Medulla oblongata (tissue), 1 donor: ENCODE measurements at regions not wholly inside any gene's neighbourhood (a gene's known extent, or its start where the extent isn't known, plus 50 kb on each side); places are given as distances from the start of the nearest gene placed in this dataset.
A peak's percentile ranks its signal among the peaks of the same experiment; 100 is the strongest.

Experiments
- DNase-seq: peaks from one replicate; pipeline ENCODE4 v3.0.0-alpha.2; 2015; ENCODE audit errors: extremely low spot score

GRCh38 chr21:43332861-43333297 lies 94.1 kb downstream of the SIK1 start:
- peak; percentile 40 for DNase-seq

DNA sequence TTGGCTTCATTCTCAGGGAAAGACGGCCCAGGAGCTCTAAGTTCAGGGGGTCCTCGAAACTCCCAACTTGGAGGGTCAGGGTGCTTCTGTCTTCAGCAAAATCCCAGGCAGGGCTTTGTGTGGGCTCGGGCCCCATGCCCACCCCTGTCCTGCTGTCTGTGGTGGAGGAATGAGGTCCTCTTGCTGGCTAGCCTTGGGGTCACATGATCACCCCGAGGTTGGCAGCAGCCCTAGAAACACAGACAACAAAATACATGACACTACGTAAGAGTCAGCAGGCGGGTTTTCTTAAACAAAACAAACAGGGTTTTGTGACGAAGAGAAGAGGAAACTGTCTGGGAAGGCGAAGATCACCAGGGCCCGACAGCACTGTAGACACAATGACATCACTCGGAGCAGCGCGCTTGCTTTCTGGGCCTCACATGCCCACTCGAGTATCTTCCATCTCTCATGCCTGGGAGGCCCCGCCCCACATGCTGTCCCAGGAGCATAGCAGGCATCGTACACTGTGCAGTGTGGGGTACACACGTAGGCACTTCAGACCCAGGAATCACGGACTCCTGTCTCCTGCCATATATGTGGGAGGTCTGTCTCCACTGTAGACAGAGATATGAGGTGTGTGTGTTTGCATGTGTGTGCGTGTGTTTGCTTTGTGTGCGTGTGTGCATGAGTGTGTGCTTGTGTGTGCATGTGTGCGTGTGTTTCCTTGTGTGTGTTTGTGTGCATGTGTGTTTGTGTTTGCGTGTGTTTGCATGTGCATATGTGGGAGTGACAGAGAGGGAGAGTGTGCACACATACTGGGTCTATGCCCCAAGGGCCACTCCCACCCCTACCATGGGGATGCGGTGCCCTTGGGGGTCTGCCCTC lies 94.7 kb downstream of the SIK1 start:
- DNase-seq = peak; percentile 95

- no peak for DNase-seq
These were observed 95.6 kb downstream of the SIK1 start for GRCh38 chr21:43331111-43331961.

GRCh38 chr21:43330306-43330881 lies 96.5 kb downstream of the SIK1 start:
- DNase-seq = no peak

DNA sequence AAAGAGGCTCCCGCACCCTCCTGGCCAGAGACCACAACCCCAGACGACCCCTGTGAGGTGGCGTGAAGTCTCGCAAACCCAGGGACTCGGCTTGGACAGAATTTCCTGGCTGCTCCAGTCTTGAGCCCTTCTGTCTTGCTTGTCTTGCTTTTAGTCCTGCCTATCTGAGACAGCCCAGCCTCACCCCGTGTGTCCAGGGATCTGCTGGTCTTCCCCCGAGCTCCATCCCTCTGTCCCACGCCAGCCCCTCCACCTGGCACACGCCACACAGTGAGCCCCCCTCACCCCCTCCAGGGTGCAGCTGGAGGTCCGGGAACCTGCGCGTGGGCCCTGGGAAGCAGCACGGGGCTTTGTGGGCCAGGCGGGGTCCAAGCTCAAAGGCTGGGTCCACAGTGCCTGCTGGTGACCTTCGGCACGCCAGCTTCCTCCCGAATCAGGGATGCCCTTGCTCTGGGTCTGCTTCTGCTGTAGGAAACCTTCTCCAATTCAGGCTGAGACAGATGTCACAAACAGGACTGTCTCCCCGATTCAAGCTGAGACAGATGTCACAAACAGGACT lies 97.1 kb downstream of the SIK1 start:
- no peak for DNase-seq

GRCh38 chr21:43328958-43329691 lies 97.8 kb downstream of the SIK1 start:
- no peak for DNase-seq

DNA sequence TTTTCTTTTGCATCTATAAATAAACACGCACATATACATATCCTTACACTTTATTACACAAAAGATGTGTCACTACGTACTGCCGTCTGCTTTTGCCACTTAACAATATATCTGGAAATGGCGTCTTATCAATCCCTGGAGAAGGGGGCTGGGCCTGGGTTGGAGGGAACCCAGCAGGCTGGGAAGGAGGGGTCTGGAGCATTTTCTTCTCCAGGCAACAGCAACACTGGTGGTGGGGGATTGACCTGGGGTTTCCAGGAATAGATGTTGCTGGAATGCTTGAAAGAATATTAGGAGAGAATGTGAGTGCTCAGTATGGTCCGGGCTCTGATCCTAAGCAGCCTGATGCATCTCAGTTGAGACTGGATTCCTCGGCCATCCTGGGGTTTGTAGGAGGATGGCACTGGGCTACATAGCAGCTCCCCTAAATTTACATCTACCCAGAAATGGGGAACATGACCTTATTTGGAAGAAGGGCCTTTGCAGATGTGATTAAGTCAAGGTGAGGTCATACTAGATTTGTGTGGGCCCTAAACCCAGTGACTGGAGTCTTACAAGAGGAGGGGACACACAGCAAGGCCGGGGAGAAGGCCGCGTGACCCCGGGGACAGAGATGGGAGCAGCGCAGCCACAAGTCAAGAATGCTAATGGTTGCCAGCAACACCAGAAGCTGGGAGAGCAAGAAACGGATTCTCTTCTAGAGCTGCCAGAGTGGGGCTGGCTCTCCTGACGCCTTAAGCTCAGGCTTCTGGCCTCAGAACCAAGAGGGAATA lies 98.6 kb downstream of the SIK1 start:
- DNase-seq = no peak

GRCh38 chr21:43325968-43326715 lies 100.8 kb downstream of the SIK1 start:
- DNase-seq = no peak

- DNase-seq = no peak
These were observed 101.9 kb downstream of the SIK1 start for GRCh38 chr21:43325036-43325435.

GRCh38 chr21:43324596-43324995 lies 102.3 kb downstream of the SIK1 start:
- DNase-seq = no peak

DNA sequence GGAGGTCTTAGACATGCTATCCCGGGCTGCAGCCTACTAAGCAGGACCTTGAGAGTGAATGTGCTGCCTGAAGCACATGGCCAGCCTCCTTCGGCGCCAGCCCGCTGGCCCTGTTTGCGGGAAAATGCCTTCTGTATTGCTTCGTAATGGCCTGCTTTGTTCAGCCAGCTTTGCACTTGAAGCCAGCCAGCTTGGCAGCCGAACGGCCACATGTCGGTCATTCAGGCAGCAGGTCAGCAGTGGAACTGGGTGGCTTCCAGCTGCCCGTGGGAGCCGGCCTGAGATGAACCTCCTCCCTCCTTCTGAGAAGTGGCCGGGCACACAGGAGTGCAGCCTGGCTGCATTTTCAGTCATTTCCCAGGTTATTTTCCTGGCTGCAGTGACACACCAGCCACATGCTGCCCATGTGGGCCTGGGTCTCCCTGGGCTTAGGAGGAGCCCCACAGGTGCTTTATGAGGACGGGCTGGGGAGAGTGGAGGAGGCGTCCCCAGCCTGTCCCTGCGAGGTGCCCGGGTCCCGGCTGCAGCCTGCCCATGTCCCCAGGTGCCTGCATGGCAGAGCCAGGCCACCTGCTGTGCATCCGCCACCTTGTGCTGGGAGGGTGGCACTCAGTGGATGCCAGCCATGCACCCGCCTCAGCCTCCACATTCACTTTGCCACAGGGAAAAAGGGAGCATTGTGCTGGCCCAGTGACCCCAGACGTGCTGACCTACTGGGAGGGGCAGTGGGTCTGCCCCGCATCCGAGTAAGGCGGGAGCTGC lies 103.5 kb downstream of the SIK1 start:
- peak; percentile 94 for DNase-seq

- DNase-seq = no peak
These were observed 104.1 kb downstream of the SIK1 start for GRCh38 chr21:43322805-43323204.

DNA sequence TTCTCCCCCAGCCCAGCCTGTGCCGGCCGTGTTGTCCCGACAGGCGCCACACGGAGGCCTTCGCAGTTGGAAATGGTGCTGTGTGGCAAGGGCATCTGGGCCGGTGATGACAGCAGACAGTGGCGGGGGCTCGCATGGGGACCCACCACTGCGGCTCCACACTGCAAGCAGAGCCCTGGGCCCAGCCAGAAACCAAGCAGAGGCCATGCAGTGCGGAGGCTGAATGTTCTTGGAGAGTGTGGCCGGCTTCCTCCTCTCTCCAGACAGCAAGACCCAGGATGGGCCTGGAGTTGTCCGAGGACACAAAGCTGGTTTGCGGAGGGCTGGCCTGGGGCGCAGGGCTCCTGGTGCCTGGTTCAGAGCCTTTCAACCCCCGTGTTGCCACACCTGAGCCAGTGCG lies 104.6 kb downstream of the SIK1 start:
- DNase-seq = no peak

DNA sequence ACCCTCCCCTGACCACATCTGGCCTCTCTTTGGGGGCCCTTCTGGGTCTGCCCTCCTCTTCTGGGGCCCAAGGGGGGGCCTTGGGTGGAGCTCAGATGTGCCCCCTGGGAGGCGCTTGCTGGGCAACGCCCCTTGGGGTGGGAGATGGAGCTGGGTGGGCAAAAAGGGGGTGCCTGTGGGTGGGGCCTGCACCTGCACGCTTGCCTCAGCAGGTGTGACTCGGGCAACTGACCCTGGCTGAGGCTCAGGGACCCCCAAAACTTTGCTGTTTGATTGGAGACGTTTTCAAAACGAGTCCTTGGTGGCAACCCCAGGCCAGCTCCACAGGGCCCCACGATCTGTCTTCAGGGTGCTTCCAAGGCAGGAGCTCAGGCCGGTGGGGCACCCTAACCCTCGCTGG lies 105.3 kb downstream of the SIK1 start:
- DNase-seq = no peak

DNA sequence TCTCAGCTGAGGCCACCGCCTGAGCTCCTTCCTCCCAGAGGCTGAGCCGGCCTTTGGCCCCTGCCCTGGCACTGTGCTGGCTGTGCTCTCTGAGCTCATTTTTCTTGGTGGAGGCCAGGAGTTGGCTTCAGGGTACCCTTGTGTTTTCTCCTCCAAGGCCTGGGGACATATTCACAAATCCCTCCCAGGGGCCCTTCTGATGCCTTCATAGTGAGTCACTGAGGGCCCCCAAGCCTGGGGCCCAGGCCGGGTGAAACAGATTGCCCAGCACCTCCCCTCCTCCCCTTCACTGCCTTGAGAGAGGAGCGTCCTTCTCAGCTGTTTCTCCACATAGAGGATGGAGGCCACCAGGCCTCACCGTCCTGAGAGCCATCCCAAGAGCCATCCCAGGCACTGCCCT lies 105.8 kb downstream of the SIK1 start:
- no peak for DNase-seq

DNA sequence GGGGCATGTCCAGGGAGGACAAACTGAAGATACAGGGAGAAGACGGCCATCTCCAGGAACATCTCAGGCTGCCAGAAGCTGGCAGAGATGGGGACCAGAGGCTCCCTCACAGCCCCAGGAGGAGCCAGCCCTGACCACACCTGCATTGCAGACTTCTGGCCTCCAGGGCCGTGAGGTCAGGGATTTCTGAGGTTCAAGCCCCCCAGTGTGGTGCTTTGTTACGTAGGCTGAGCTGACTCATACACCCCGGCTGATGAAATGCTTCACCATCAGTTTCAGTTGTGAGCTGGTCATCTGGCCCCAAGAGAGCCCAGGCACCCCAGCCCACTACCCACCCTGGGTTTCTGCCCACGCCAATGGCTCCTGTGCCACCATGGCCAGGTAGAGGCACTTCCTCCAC lies 106.4 kb downstream of the SIK1 start:
- DNase-seq = no peak

- DNase-seq = no peak
These were observed 107.8 kb downstream of the SIK1 start for GRCh38 chr21:43318841-43319781.

DNA sequence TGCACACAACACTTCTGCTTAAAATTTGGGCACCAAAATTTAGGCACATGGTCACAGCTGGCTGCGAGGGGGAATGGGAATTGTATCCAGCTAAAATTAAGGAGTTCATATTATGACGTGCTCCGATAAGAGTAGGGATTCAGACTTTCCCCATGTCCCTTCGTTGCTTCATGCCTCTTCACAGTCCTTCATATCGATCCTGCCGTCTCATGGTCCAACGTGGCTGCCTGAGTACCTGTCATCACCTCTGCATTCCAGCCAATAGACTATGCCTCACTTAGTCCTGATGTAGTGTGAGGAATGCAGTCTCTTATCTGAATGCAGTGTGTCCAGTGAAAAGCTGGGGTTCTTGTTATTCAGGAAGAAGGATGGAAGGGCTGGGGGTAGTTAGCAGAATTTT lies 108.6 kb downstream of the SIK1 start:
- no peak for DNase-seq
